Suprapubic skin (tissue), 4 donors: ENCODE measurements at regions not wholly inside any gene's neighbourhood (a gene's known extent, or its start where the extent isn't known, plus 50 kb on each side); places are given as distances from the start of the nearest gene placed in this dataset.

Source experiments
- DNase-seq, 2 donors: peaks; one replicate each; pipeline ENCODE4 v3.0.0-alpha.2; 2019; ENCODE audit warnings: low spot score in 2 of 2
- H3K27ac ChIP-seq: fragments of 200-600 bp; sonication (generic); one replicate; pipeline ENCODE4 v1.5.1; 2019
- H3K27me3 ChIP-seq: fragments of 200-600 bp; sonication (generic); one replicate; pipeline ENCODE4 v1.5.1; 2019
- H3K36me3 ChIP-seq: fragments of 200-600 bp; sonication (generic); one replicate; pipeline ENCODE4 v1.5.1; 2019
- H3K4me1 ChIP-seq: fragments of 200-600 bp; sonication (generic); one replicate; pipeline ENCODE4 v1.5.1; 2019
- H3K4me3 ChIP-seq: fragments of 200-600 bp; sonication (generic); one replicate; pipeline ENCODE4 v1.5.1; 2019; ENCODE audit warnings: mild to moderate bottlenecking
- H3K9me3 ChIP-seq: fragments of 200-600 bp; sonication (generic); one replicate; pipeline ENCODE4 v1.5.1; 2019
- EP300 ChIP-seq: sonication (generic); formaldehyde crosslinking; IDR thresholded peaks from one replicate; pipeline ENCODE4 v1.6.1; 2017; ENCODE audit warnings: antibody characterized with exemption
- POLR2A ChIP-seq, 2 donors: fragments of 450-650 bp; IDR thresholded peaks; one replicate each; pipeline ENCODE4 v1.6.1; 2017; ENCODE audit warnings: antibody characterized with exemption in 2 of 2, mild to moderate bottlenecking in 2 of 2, moderate library complexity in 2 of 2
- POLR2AphosphoS5 ChIP-seq, 3 donors: sonication (generic); formaldehyde crosslinking; IDR thresholded peaks; one replicate each; pipeline ENCODE4 v1.6.1; 2017; ENCODE audit warnings: antibody characterized with exemption in 3 of 3
- WGBS: methylation state at CpG from one replicate; pipeline ENCODE4 v1.1.5; 2018; 5-methylcytosine and 5-hydroxymethylcytosine counted together
- TF ChIP-seq, protein P1 (sequence below), 2 donors: fragments of 200-600 bp in 1 of 2; fragments of 450-650 bp in 1 of 2; sonication (generic) in 1 of 2; IDR thresholded peaks; one replicate each; pipeline ENCODE4 v1.5.1; 2016 to 2019; ENCODE audit warnings: antibody characterized with exemption in 2 of 2, mild to moderate bottlenecking in 1 of 2, moderate library complexity in 1 of 2

DNA sequence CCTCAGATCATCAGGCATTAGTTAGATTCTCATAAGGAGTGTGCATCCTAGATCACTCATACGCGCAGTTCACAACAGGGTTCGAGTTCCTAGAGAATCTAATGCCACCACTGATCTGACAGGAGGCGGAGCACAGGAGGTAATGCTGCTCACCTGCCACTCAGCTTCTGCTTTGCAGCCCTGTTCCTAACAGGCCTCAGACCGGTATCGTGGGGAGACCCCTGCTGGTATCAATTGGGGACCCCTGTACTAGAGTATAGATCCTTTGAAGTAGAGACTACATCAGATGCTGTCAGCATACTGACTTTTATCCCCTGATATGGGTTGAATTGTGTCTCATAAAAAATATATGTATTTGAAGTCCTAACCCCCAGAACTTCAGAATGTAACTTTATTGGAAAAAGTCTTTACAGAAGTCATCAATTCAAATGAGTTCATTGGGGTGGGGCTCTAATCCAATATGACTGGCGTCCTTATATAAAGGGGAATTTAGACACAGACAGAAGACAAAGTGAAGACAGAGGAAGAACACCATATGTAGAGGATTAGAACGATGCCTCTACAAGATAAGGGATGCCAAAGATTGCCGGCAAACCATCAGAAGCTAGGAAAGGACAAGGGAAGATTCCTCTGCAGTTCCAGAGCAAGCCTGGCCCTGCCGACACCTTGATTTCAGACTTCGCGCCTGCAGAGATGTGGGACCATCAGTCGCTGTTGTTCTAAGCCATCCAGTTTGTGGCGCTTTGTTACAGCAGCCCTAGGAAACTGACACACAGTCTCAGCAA, 104.4 kb upstream of the BTBD3 start:
- H3K27ac ChIP-seq: no peak overlapping the region
- 91% methylated on average over 14 of the region's 14 CpGs for WGBS

DNA sequence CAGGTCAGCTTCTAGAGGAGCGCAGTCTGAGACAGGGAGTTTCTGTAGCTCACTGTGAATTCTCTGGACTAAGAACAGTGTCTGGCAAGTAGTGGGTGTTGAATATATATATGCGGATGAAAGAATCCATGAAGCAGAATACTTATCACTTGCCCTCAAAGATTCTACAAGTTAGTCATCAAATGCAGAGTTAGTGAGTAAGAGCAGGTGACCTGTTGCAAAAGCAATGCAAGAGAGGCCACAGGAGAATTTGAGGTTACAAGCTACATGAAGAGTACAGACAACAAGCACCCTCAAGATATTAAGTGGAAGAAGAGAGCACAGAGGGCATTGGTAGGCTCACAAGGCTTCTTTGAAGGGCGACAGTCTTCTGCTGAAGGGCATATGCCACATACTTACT, 103.4 kb upstream of the BTBD3 start:
- Histone ChIP-seq H3K27ac (no peak overlapping the region), H3K27me3 (no peaks in the 10 kb centered on the region), H3K4me3 (no peak overlapping the region), H3K9me3 (no peaks in the 10 kb centered on the region), H3K36me3 (no peaks in the 10 kb centered on the region), H3K4me1 (no peaks in the 10 kb centered on the region)
- no peak for DNase-seq
- WGBS: 95% methylated on average over 3 of the region's 3 CpGs
- TF ChIP-seq EP300 (no peak), POLR2AphosphoS5 (IDR thresholded peaks at IDR 0.05) (no peak), POLR2A (IDR thresholded peaks at IDR 0.05) (no peak)
- TF ChIP-seq, protein P1, sequence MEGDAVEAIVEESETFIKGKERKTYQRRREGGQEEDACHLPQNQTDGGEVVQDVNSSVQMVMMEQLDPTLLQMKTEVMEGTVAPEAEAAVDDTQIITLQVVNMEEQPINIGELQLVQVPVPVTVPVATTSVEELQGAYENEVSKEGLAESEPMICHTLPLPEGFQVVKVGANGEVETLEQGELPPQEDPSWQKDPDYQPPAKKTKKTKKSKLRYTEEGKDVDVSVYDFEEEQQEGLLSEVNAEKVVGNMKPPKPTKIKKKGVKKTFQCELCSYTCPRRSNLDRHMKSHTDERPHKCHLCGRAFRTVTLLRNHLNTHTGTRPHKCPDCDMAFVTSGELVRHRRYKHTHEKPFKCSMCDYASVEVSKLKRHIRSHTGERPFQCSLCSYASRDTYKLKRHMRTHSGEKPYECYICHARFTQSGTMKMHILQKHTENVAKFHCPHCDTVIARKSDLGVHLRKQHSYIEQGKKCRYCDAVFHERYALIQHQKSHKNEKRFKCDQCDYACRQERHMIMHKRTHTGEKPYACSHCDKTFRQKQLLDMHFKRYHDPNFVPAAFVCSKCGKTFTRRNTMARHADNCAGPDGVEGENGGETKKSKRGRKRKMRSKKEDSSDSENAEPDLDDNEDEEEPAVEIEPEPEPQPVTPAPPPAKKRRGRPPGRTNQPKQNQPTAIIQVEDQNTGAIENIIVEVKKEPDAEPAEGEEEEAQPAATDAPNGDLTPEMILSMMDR (IDR thresholded peaks at IDR 0.05): no peak

More for the DNA sequence above, 104.4 kb upstream of the BTBD3 start:
- no peaks in the 10 kb centered on the region for H3K4me1 ChIP-seq
- TF ChIP-seq EP300 (no peak), POLR2AphosphoS5 (IDR thresholded peaks at IDR 0.05) (no peak), POLR2A (IDR thresholded peaks at IDR 0.05) (no peak)
- TF ChIP-seq, protein P1 (IDR thresholded peaks at IDR 0.05): no peak
- no peaks in the 10 kb centered on the region for H3K36me3 ChIP-seq
- H3K4me3 ChIP-seq: no peak overlapping the region
- H3K9me3 ChIP-seq: no peaks in the 10 kb centered on the region
- no peak for DNase-seq
- H3K27me3 ChIP-seq: no peaks in the 10 kb centered on the region

DNA sequence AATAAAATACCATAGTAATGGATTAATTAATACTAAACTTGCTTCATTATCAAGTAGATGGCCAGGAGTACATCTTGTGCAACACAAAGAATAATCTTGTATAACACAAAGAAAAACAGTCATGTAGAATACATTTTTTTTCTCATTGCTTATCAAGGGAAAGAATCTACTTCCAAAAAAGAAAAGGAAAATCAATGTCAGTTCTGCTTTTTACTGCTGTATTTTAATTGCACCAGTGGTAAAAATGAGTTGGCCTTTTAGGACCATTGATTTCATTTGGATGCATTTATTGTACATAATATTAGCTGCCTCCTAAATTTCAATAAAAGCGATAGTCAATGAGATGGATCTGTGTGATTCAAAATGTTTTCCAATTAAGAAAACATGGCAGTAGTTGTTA, 96.9 kb upstream of the BTBD3 start:
- no peaks in the 10 kb centered on the region for H3K27me3 ChIP-seq
- H3K36me3 ChIP-seq: no peaks in the 10 kb centered on the region
- WGBS: 98% methylated on average over 1 of the region's 1 CpG
- H3K27ac ChIP-seq: no peak overlapping the region
- no peak for DNase-seq
- TF ChIP-seq POLR2A (IDR thresholded peaks at IDR 0.05) (no peak), POLR2AphosphoS5 (IDR thresholded peaks at IDR 0.05) (no peak), EP300 (no peak)
- TF ChIP-seq, protein P1 (IDR thresholded peaks at IDR 0.05): no peak
- no peaks in the 10 kb centered on the region for H3K9me3 ChIP-seq
- H3K4me3 ChIP-seq: no peak overlapping the region
- no peaks in the 10 kb centered on the region for H3K4me1 ChIP-seq

DNA sequence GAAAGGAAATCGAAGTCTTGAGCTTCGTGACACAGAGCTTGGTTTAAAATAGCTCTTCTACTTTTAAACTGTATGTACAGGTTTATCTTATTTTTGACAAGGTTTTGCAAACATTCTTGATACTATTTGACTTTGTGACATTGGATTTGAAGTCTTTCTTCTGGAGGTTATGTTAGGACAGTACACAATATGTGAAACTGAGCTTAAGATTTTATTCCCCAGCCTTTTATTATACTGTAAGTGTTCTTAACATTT, 95.2 kb upstream of the BTBD3 start:
- Histone ChIP-seq H3K36me3 (no peaks in the 10 kb centered on the region), H3K4me3 (no peak overlapping the region), H3K4me1 (no peaks in the 10 kb centered on the region), H3K27ac (no peak overlapping the region), H3K27me3 (no peaks in the 10 kb centered on the region), H3K9me3 (no peaks in the 10 kb centered on the region)
- WGBS: 44% methylated on average over 2 of the region's 2 CpGs
- TF ChIP-seq EP300: no peak
- DNase-seq: no peak

DNA sequence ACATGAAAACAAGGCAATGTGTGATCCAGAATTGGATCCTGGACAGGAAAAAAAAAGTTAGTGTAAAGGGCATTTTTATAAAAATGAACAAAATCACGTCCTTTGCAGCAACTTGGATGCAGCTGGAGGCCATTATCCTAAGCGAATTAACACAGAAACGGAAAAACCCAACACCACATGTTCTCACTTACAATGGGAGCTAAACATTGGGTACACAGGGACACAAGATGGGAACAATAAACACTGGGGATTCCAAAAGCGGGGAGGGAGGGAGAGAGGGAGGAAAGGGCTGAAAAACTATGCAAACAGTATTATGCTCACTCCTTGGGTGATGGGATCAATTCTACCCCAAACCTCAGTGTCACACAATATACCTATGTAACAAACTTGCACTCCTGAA, 91.4 kb upstream of the BTBD3 start:
- Histone ChIP-seq H3K9me3 (no peaks in the 10 kb centered on the region), H3K27me3 (no peaks in the 10 kb centered on the region), H3K36me3 (no peaks in the 10 kb centered on the region), H3K4me3 (no peak overlapping the region), H3K4me1 (no peaks in the 10 kb centered on the region), H3K27ac (no peak overlapping the region)
- TF ChIP-seq, protein P1 (IDR thresholded peaks at IDR 0.05): no peak
- TF ChIP-seq EP300: no peak
- TF ChIP-seq POLR2AphosphoS5 (IDR thresholded peaks at IDR 0.05): no peak
- no peak for TF ChIP-seq POLR2A (IDR thresholded peaks at IDR 0.05)
- WGBS: 45% methylated on average over 4 of the region's 4 CpGs
- DNase-seq: no peak

DNA sequence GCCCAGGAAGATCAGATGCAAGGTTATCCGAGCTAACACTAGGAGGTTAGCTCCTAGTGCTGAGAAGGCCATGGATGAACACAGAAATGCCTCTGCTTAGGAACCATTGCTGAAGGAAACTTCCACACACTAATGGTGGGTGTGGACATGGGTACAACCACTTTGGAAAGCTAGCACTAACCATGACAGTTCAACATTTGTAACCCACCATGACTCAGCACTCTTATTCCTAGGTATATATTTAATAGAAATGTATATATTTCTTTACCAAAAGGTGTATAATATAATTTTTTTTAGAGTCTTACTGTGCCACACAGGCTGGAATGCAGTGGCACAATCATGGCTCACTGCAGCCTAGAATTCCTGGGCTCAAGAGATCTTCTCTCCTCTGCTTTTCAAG, 85.3 kb upstream of the BTBD3 start:
- no peaks in the 10 kb centered on the region for H3K9me3 ChIP-seq
- TF ChIP-seq POLR2A (IDR thresholded peaks at IDR 0.05) (no peak), POLR2AphosphoS5 (IDR thresholded peaks at IDR 0.05) (no peak), EP300 (no peak)
- TF ChIP-seq, protein P1 (IDR thresholded peaks at IDR 0.05): no peak
- H3K4me1 ChIP-seq: no peaks in the 10 kb centered on the region
- H3K36me3 ChIP-seq: no peaks in the 10 kb centered on the region
- no peak overlapping the region for H3K27ac ChIP-seq
- no peaks in the 10 kb centered on the region for H3K27me3 ChIP-seq
- H3K4me3 ChIP-seq: no peak overlapping the region
- 79% methylated on average over 1 of the region's 1 CpG for WGBS
- DNase-seq: no peak
